ENCODE measurements at regions not wholly inside any gene's neighbourhood (a gene's known extent, or its start where the extent isn't known, plus 50 kb on each side); places are given as distances from the start of the nearest gene placed in this dataset.
"Not testable (repeated sequence)": the region's sequence is repeated elsewhere in the genome, so short reads cannot be mapped to it uniquely, and the experiment has no call there.

DNA sequence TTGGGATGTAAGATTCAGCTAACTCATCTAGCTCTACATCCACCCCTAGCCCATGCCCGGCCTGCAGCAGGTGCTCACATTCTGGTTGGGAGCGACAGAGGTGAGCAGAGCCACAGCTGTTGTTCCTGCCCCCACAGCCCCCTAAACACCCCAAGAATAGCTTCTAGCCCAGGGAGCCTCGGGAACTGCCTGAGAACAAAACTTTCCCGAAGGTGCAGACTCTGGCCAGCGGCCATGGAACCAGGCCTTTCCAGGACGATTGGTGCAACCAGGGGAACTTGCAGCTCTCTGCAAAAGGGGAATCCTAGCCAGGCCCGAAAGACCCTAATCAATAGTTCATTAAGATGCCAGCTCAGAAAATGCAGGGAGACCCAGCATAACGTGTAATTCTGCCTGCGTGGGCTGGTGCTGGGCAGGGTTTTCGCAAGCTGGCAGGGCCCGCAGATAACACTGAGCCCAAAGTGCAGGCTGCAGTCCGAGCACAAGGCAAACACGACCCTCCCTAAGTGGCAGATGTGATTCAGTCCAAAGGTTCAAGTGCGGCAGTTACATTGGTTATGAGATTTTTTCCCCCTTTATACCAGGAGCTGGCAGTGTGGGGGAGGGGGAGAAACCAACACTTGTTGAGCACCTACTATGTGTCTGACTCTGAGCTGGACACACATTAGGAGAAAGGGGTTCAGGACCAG is 122.5 kb upstream of the MAP1LC3B2 start:
- Histone ChIP-seq H3K9ac (no peak overlapping the region), H3K4me1 (peaks cover 21 to 41% (median 28%) of the 10 kb centered on the region in 10 experiments), H3K4me2 (no peak overlapping the region), H3K27ac (no peak overlapping the region), H3K36me3 (no peaks in the 10 kb centered on the region), H3K4me3 (no peak overlapping the region), H4K20me1 (no peaks in the 10 kb centered on the region), H3K27me3 (no peaks in the 10 kb centered on the region), H3K9me3 (replicated peaks in 1 of 11) (peaks cover 0 to 11% (median 7%) of the 10 kb centered on the region in 11 experiments; a peak in 17 of 22 replicates)
- TF ChIP-seq Cebpa-rat (IDR thresholded peaks at IDR 0.05): no peak

GRCh38 chr12:116441292-116441691 is 117.9 kb upstream of the MAP1LC3B2 start:
- H3K36me3 ChIP-seq: no peaks in the 10 kb centered on the region
- H3K4me2 ChIP-seq: peak overlapping the region in 3 of 11 experiments; percentile 25 to 70 (median 62); a peak in 6 of 22 replicates
- no peak overlapping the region for H3K9ac ChIP-seq
- no peaks in the 10 kb centered on the region for H3K9me3 ChIP-seq (replicated peaks in 1 of 11)
- TF ChIP-seq Cebpa-rat (IDR thresholded peaks at IDR 0.05): no peak
- peak overlapping the region in 2 of 11 experiments; percentile 19 to 35; a peak in 2 of 22 replicates for H3K27ac ChIP-seq
- no peaks in the 10 kb centered on the region for H3K27me3 ChIP-seq
- H3K4me1 ChIP-seq: peaks cover 8 to 53% (median 16%) of the 10 kb centered on the region in 10 experiments; a peak in 19 of 20 replicates
- H4K20me1 ChIP-seq: no peaks in the 10 kb centered on the region
- H3K4me3 ChIP-seq: no peak overlapping the region

- H3K9me3 ChIP-seq (replicated peaks in 1 of 11): no peaks in the 10 kb centered on the region
- TF ChIP-seq Cebpa-rat (IDR thresholded peaks at IDR 0.05): no peak
- peak overlapping the region in 2 of 11 experiments; percentile 62 to 70; a peak in 2 of 22 replicates for H3K4me2 ChIP-seq
- peaks cover 8 to 53% (median 16%) of the 10 kb centered on the region in 10 experiments; a peak in 19 of 20 replicates for H3K4me1 ChIP-seq
- no peak overlapping the region for H3K9ac ChIP-seq
- H3K27ac ChIP-seq: no peak overlapping the region
- H3K27me3 ChIP-seq: no peaks in the 10 kb centered on the region
- no peaks in the 10 kb centered on the region for H3K36me3 ChIP-seq
- no peaks in the 10 kb centered on the region for H4K20me1 ChIP-seq
- no peak overlapping the region for H3K4me3 ChIP-seq
Observed at GRCh38 chr12:116442304-116442703, 116.9 kb upstream of the MAP1LC3B2 start.

- no peak overlapping the region for H3K9ac ChIP-seq
- no peaks in the 10 kb centered on the region for H3K36me3 ChIP-seq
- no peaks in the 10 kb centered on the region for H4K20me1 ChIP-seq
- no peak overlapping the region; a peak in 1 of 22 replicates for H3K27ac ChIP-seq
- no peaks in the 10 kb centered on the region for H3K9me3 ChIP-seq (replicated peaks in 1 of 11)
- peak overlapping the region in 2 of 11 experiments; percentile 64 to 70; a peak in 3 of 22 replicates for H3K4me2 ChIP-seq
- H3K27me3 ChIP-seq: no peaks in the 10 kb centered on the region
- H3K4me1 ChIP-seq: peaks cover 8 to 53% (median 16%) of the 10 kb centered on the region in 10 experiments; a peak in 19 of 20 replicates
- H3K4me3 ChIP-seq: no peak overlapping the region
- TF ChIP-seq Cebpa-rat (IDR thresholded peaks at IDR 0.05): no peak
Observed at GRCh38 chr12:116442946-116443345, 116.2 kb upstream of the MAP1LC3B2 start.

DNA sequence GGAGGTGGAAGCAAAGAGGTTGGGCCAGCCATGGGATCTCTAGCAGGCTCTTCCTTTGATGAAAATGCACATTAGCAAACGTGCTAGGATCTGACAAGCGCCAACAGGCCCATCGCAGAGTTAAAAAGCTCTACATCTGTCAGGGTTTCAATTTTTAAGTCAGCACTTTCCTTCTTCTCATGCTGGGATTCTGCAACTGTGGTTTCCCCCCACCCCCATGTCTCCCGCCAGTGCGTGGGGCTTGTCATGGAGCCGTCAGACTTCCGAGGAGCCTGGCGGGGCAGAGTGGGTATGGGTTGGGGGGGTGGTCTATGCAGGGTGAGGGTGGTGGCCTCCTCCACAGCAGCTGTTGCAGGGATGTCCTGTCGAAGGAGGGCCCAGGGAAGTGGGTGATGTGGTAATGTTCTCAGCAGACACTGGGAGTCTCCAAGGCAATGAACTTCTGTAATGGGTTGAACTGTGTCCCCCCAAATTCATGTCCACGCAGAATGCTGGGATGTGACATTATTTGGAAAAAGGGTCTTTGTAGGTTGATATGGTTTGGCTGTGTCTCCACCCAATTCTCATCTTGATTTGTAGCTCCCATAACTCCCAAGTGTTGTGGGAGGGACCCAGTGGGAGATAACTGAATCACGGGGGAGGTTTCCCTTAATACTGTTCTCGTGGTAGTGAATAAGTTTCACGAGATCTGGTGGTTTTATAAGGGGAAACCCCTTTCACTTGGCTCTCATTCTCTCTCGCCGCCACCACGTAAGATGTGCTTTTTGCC is 115.2 kb upstream of the MAP1LC3B2 start:
- Histone ChIP-seq H3K27ac (peak overlapping the region in 3 of 11 experiments; percentile 11 to 36 (median 20); a peak in 5 of 22 replicates), H3K9ac (no peak overlapping the region)
- no peak for TF ChIP-seq Cebpa-rat (IDR thresholded peaks at IDR 0.05)

DNA sequence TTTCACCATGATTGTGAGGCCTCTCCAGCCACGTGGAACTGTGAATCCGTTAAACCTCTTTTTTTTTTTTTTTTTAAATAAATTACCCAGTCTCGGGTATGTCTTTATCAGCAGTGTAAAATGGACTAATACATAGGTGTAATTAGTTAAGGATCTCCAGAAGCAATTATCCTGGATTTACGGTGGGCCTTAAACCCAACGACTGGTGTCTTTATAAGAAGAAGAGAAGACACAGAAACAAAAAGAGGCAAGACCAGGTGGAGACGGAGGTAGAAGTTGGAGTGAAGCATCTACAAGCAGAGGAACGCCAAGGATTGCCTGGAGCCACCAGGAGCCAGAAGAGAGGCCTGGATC is 114.6 kb upstream of the MAP1LC3B2 start:
- Histone ChIP-seq H4K20me1 (no peaks in the 10 kb centered on the region), H3K9me3 (replicated peaks in 1 of 11) (no peaks in the 10 kb centered on the region), H3K9ac (no peak overlapping the region), H3K36me3 (no peaks in the 10 kb centered on the region), H3K27ac (peak overlapping the region in 2 of 11 experiments; percentile 4 to 11; a peak in 3 of 22 replicates), H3K27me3 (no peaks in the 10 kb centered on the region), H3K4me3 (no peak overlapping the region), H3K4me1 (peaks cover 8 to 53% (median 16%) of the 10 kb centered on the region in 10 experiments; a peak in 19 of 20 replicates), H3K4me2 (peak overlapping the region in 6 of 11 experiments; percentile 31 to 70 (median 44); a peak in 7 of 22 replicates)
- TF ChIP-seq Cebpa-rat (IDR thresholded peaks at IDR 0.05): no peak

More for the DNA sequence above, 115.2 kb upstream of the MAP1LC3B2 start:
- no peaks in the 10 kb centered on the region for H4K20me1 ChIP-seq
- peaks cover 8 to 53% (median 16%) of the 10 kb centered on the region in 10 experiments; a peak in 19 of 20 replicates for H3K4me1 ChIP-seq
- no peak overlapping the region for H3K4me3 ChIP-seq
- peak overlapping the region in 10 of 11 experiments; percentile 14 to 70 (median 36); a peak in 15 of 22 replicates for H3K4me2 ChIP-seq
- no peaks in the 10 kb centered on the region for H3K9me3 ChIP-seq (replicated peaks in 1 of 11)
- H3K27me3 ChIP-seq: no peaks in the 10 kb centered on the region
- H3K36me3 ChIP-seq: no peaks in the 10 kb centered on the region

- Histone ChIP-seq H3K36me3 (no peaks in the 10 kb centered on the region), H4K20me1 (no peaks in the 10 kb centered on the region), H3K9me3 (replicated peaks in 1 of 11) (peaks cover 0 to 18% (median 8%) of the 10 kb centered on the region in 11 experiments; a peak in 11 of 22 replicates), H3K4me3 (no peak overlapping the region), H3K27me3 (no peaks in the 10 kb centered on the region), H3K4me1 (peaks cover 9 to 22% (median 16%) of the 10 kb centered on the region in 10 experiments; a peak in 19 of 20 replicates), H3K4me2 (no peak overlapping the region), H3K27ac (no peak overlapping the region), H3K9ac (no peak overlapping the region)
- TF ChIP-seq Cebpa-rat (IDR thresholded peaks at IDR 0.05): no peak
Observed at GRCh38 chr12:116448165-116448739, 110.9 kb upstream of the MAP1LC3B2 start.

GRCh38 chr12:116450406-116450910 is 108.7 kb upstream of the MAP1LC3B2 start:
- H3K27ac ChIP-seq: no peak overlapping the region
- H3K9me3 ChIP-seq (replicated peaks in 1 of 11): peaks cover 0 to 18% (median 8%) of the 10 kb centered on the region in 11 experiments; a peak in 11 of 22 replicates
- H3K27me3 ChIP-seq: no peaks in the 10 kb centered on the region
- no peak for TF ChIP-seq Cebpa-rat (IDR thresholded peaks at IDR 0.05)
- peaks cover 0 to 11% (median 10%) of the 10 kb centered on the region in 10 experiments; a peak in 12 of 20 replicates for H3K4me1 ChIP-seq
- no peak overlapping the region for H3K4me3 ChIP-seq
- H4K20me1 ChIP-seq: no peaks in the 10 kb centered on the region
- H3K9ac ChIP-seq: no peak overlapping the region
- H3K4me2 ChIP-seq: no peak overlapping the region
- no peaks in the 10 kb centered on the region for H3K36me3 ChIP-seq

DNA sequence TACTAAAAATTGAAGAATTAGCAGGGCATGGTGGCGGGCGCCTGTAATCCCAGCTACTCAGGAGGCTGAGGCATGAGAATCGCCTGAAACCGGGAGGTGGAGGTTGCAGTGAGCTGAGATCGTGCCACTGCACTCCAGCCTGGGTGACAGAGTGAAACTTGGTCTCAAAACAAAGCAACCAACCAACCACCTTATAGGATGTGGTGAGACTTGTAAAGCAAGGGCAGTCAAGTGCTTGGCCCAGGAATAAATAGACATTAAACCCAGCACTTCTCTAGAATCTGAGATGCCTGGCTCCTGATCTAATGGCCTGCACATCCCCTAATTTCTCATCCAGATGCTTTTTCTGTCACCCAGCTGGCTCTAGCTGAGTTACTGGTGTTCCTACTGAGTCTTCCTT is 106.2 kb upstream of the MAP1LC3B2 start:
- Histone ChIP-seq H3K9me3 (replicated peaks in 1 of 11) (peaks cover 0 to 18% (median 8%) of the 10 kb centered on the region in 11 experiments; a peak in 11 of 22 replicates), H3K4me2 (peak overlapping the region in 8 of 11 experiments; percentile 1 to 38 (median 18); a peak in 8 of 22 replicates), H3K4me1 (peaks cover 0 to 11% (median 10%) of the 10 kb centered on the region in 10 experiments; a peak in 12 of 20 replicates)
- H3K27me3 ChIP-seq, H4K20me1 ChIP-seq, H3K9ac ChIP-seq, H3K4me3 ChIP-seq, H3K27ac ChIP-seq, H3K36me3 ChIP-seq: not testable (repeated sequence)
